Stimulated activated naive B cell treated with anti-CD40 and anti-IgM and Interleukin-4, amounts not matched to agents 10 μg/mL and 1 μg/mL and 100 μg/mL, for 72 hours (primary cell): ENCODE measurements at regions not wholly inside any gene's neighbourhood (a gene's known extent, or its start where the extent isn't known, plus 50 kb on each side); places are given as distances from the start of the nearest gene placed in this dataset.

ENCODE experiments used
- ATAC-seq, 2 donors: fragments of 150-1000 bp; cut with Tn5 transposase; replicated peaks; 2 replicates each; pipeline ENCODE4 v1.10.0; 2021; ENCODE audit warnings: moderate library complexity in 1 of 2
- DNase-seq: peaks from one replicate; pipeline ENCODE4 v3.0.0; 2021
- H3K27ac Mint-ChIP-seq: one replicate; pipeline ENCODE4 v1.8.0; 2022; ENCODE audit warnings: mild to moderate bottlenecking, mixed read lengths
- H3K27me3 Mint-ChIP-seq, 2 donors: one replicate each; pipeline ENCODE4 v1.8.0; 2022; ENCODE audit warnings: mixed read lengths in 2 of 2
- H3K36me3 Mint-ChIP-seq, 2 donors: one replicate each; pipeline ENCODE4 v1.8.0; 2022; ENCODE audit warnings: mixed read lengths in 2 of 2, mild to moderate bottlenecking in 1 of 2
- H3K4me1 Mint-ChIP-seq, 2 donors: one replicate each; pipeline ENCODE4 v1.8.0; 2022; ENCODE audit warnings: mixed read lengths in 2 of 2, mild to moderate bottlenecking in 1 of 2
- H3K4me3 Mint-ChIP-seq, 2 donors: one replicate each; pipeline ENCODE4 v1.8.0; 2022; ENCODE audit warnings: mild to moderate bottlenecking in 2 of 2, mixed read lengths in 2 of 2, moderate library complexity in 1 of 2
- H3K9me3 Mint-ChIP-seq, 2 donors: one replicate each; pipeline ENCODE4 v1.8.0; 2022; ENCODE audit warnings: mixed read lengths in 2 of 2, mild to moderate bottlenecking in 1 of 2

GRCh38 chr14:66404051-66404545 is 82.1 kb upstream of the CCDC196 start:
- ATAC-seq: no peak
- no peaks in the 10 kb centered on the region for H3K36me3 Mint-ChIP-seq
- no peaks in the 10 kb centered on the region for H3K9me3 Mint-ChIP-seq
- no peak overlapping the region for H3K27ac Mint-ChIP-seq
- H3K4me3 Mint-ChIP-seq: no peak overlapping the region
- H3K4me1 Mint-ChIP-seq: no peaks in the 10 kb centered on the region
- DNase-seq: no peak
- H3K27me3 Mint-ChIP-seq: no peaks in the 10 kb centered on the region

DNA sequence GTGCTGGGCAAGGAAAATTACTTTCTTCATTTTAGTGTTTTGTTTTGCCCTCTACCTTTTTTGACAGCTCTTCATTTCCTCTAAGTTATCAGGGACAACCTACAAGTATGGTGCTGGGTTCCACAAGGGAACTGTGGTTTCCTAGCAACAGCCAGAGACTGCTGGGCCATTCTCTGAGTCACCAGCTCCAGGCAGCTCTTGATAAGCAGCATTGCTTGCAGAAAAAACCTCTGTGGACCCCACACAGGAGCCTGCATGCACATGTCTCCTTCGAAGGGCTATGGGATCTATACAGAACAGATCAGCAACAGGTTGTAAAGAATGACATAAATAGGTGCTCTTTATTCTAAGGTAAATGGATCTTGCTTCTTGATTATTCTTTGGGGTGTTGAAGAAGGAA is 81.0 kb upstream of the CCDC196 start:
- no peak for DNase-seq
- no peak for ATAC-seq
- no peaks in the 10 kb centered on the region for H3K4me1 Mint-ChIP-seq
- H3K27ac Mint-ChIP-seq: no peak overlapping the region
- H3K36me3 Mint-ChIP-seq: no peaks in the 10 kb centered on the region
- H3K27me3 Mint-ChIP-seq: no peaks in the 10 kb centered on the region
- no peak overlapping the region for H3K4me3 Mint-ChIP-seq
- no peaks in the 10 kb centered on the region for H3K9me3 Mint-ChIP-seq

DNA sequence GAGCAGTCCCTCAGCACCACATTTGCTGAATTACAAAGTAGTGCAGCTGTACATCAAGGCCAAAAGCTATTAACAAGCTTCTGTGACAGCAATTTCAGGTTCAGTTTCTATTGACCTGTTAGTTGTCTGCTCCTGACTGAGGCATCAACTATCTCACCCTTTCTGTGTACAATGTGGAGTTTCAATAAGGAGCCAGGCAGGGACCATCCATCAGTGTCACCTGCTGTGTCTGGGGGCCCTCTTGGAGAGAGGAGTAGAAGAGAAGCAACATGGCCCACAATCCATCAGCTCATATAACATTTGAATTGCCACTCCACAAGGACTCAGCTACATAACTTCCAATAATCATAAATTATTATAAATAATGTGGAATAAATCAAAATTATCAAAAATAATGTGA is 72.3 kb upstream of the CCDC196 start:
- Mint-ChIP-seq H3K4me1 (peaks cover 0 to 2% of the 10 kb centered on the region in 2 donors), H3K27me3 (peaks cover 5 to 9% of the 10 kb centered on the region in 2 donors), H3K27ac (no peak overlapping the region), H3K4me3 (no peak overlapping the region), H3K9me3 (peaks cover 0 to 2% of the 10 kb centered on the region in 2 donors), H3K36me3 (peaks cover 0 to 1% of the 10 kb centered on the region in 2 donors)
- ATAC-seq: no peak
- DNase-seq: no peak

DNA sequence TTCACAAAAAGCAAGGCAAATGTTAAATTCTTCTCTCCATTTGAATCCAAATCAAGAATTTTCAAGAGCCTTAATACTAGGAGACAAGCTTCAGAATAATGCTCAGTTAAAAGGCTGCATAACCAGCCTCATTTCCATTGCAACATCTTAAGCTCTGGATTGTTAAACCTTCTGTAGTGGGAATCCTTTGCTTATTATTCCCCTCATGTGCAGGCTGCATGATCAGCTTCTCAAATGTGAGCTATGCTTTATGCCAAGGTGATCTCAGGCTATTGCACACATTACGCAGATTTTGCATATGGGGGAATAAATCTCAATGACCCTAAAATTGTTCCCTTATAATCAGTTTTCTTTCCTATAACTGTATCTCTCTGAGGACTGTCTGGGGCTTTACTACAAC is 71.7 kb upstream of the CCDC196 start:
- DNase-seq (no peak), ATAC-seq (no peak)
- no peak overlapping the region for H3K27ac Mint-ChIP-seq
- peaks cover 0 to 2% of the 10 kb centered on the region in 2 donors for H3K4me1 Mint-ChIP-seq
- H3K4me3 Mint-ChIP-seq: no peak overlapping the region
- peaks cover 0 to 1% of the 10 kb centered on the region in 2 donors for H3K36me3 Mint-ChIP-seq
- H3K9me3 Mint-ChIP-seq: peaks cover 0 to 2% of the 10 kb centered on the region in 2 donors
- peaks cover 5 to 9% of the 10 kb centered on the region in 2 donors for H3K27me3 Mint-ChIP-seq

GRCh38 chr14:66420251-66421006 is 65.7 kb upstream of the CCDC196 start:
- Mint-ChIP-seq H3K27me3 (no peaks in the 10 kb centered on the region), H3K27ac (no peak overlapping the region), H3K4me1 (no peaks in the 10 kb centered on the region), H3K36me3 (peaks cover 0 to 1% of the 10 kb centered on the region in 2 donors), H3K4me3 (no peak overlapping the region), H3K9me3 (peaks cover 0 to 2% of the 10 kb centered on the region in 2 donors)
- ATAC-seq (no peak), DNase-seq (no peak)

DNA sequence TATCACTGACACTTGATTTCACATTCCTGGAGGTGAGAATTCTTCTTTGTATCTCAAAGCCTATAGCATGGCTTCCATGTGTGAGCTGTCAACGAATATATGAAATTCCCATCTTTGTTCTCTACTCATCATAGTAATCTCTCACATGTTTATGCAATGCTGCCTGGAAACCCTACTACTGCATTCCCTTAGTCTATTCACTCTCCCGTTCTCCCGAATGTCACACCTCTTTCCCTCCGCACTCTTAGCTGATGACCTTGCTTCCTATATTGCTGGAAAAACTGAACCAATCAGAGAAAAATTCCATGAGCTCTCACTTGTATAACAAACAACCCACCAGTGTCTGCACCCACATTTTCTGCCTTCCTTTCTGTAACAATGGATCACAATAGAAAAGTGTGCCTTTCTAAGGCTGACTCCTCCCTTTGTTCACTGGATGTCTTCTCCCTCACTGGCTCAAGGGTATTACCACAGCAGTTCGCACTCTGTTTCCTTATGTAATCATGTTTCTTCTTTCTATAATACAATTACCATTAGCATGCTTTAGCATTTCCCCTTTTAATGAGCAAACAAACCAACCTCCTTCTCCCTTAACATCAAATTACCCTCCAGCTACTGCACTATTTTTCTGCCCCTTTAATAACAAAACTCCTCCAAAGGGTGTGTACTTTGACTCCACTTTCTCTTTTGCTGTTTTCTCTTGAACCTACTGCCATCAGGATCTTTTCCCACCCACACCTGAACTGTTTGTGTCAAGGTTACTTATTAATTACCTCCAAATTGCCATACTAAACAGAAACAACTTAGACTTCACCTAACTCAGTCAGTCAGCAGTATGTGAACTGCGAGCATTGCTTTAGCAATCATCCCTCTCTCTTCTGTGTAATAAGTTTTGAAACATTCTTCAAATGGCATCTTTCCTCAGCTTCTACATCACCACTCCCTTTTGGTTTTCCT is 63.9 kb upstream of the CCDC196 start:
- Mint-ChIP-seq H3K36me3 (peaks cover 0 to 1% of the 10 kb centered on the region in 2 donors), H3K27ac (no peak overlapping the region), H3K4me1 (no peaks in the 10 kb centered on the region)

DNA sequence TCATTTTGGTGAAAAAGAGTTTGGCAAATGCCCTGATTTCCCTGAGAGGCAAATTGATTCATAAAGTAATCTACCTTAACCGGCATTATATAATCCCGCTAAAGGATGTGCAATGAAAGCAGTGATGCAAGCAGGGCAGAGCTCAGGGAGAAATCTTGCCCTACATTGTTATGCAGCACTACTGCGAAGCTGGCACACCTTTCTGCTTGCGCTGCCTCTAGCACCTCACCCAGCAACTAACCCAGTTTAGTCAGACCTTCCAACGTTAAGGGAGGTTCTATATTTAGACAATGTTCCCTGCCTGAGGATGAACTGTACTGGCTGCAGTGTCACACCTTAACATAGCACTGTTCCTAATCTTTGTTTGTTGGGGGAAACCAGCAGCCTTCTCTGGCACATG is 60.8 kb upstream of the CCDC196 start:
- H3K36me3 Mint-ChIP-seq: no peaks in the 10 kb centered on the region
- no peaks in the 10 kb centered on the region for H3K9me3 Mint-ChIP-seq
- no peak for ATAC-seq

More for the DNA sequence above, 63.9 kb upstream of the CCDC196 start:
- ATAC-seq: no peak
- Mint-ChIP-seq H3K9me3 (no peaks in the 10 kb centered on the region), H3K4me3 (no peak overlapping the region), H3K27me3 (no peaks in the 10 kb centered on the region)
- no peak for DNase-seq

GRCh38 chr14:66426451-66426850 is 59.7 kb upstream of the CCDC196 start:
- Mint-ChIP-seq H3K27ac (no peak overlapping the region), H3K36me3 (no peaks in the 10 kb centered on the region), H3K4me1 (no peaks in the 10 kb centered on the region), H3K4me3 (no peak overlapping the region), H3K27me3 (peaks cover 0 to 3% of the 10 kb centered on the region in 2 donors), H3K9me3 (no peaks in the 10 kb centered on the region)
- no peak for DNase-seq
- no peak for ATAC-seq

More for the DNA sequence above, 60.8 kb upstream of the CCDC196 start:
- no peak for DNase-seq
- Mint-ChIP-seq H3K27me3 (peaks cover 0 to 3% of the 10 kb centered on the region in 2 donors), H3K4me3 (no peak overlapping the region), H3K4me1 (no peaks in the 10 kb centered on the region), H3K27ac (no peak overlapping the region)

DNA sequence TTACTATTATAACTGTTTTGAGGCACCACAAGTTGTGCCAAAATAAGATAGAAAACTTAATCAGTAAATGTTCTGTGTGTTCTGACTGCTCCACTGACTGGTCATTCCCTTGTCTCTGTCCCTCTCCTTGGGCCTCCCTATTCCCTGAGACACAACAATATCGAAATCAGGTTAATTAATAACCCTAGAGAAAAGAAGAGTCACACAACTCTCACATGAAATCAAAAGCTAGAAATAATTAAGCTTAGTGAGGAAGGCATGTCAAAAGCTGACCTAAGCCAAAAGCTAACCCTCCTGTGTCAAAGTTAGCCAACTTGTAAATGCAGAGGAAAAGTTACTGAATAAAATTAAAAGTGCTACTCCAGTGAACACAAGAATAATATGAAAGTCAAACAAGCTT is 53.8 kb upstream of the CCDC196 start:
- Mint-ChIP-seq H3K27me3 (peaks cover 3 to 5% of the 10 kb centered on the region in 2 donors), H3K36me3 (no peaks in the 10 kb centered on the region), H3K9me3 (peaks cover 7 to 11% of the 10 kb centered on the region in 2 donors), H3K4me1 (no peaks in the 10 kb centered on the region), H3K4me3 (no peak overlapping the region), H3K27ac (no peak overlapping the region)
- DNase-seq (no peak), ATAC-seq (no peak)

DNA sequence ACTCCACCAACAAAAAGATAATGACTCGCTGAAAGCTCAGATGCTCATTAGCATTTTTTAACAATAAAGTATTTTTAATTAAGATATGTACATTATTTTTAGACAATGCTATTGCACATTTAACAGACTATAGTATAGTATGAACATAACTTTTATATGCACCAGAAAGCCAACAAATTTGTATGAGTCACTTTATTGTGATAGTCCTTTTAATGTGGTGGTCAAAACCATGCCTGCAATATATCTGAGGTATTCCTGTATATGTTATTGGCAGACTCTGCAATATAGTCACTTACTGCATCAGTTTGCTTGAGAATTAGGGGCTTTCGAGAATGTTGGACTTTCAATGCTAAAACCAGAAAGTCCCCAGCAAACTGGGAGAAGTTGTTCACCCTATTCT is 51.7 kb upstream of the CCDC196 start:
- H3K27me3 Mint-ChIP-seq: peaks cover 0 to 5% of the 10 kb centered on the region in 2 donors
- ATAC-seq (no peak), DNase-seq (no peak)
- H3K9me3 Mint-ChIP-seq: peaks cover 10 to 16% of the 10 kb centered on the region in 2 donors
- H3K36me3 Mint-ChIP-seq: peaks cover 0 to 3% of the 10 kb centered on the region in 2 donors
- H3K4me1 Mint-ChIP-seq: no peaks in the 10 kb centered on the region
- H3K4me3 Mint-ChIP-seq: no peak overlapping the region
- no peak overlapping the region for H3K27ac Mint-ChIP-seq

DNA sequence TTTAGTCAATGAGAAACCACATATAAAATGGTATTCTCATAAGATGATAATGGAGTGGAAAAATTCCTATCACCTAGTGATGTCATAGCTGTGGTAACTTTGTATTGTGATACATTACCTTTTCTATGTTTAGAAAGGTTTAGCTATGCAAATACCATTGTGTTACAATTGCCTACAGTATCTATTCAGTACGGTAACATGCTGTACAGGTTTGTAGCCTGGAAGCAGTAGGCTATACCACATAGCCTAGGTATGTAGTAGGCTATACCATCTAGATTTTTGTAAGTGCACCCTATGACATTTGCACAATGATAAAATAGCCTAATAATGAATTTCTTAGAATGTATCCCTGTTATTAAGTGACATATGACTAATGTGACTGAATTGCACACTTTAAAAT is 50.5 kb upstream of the CCDC196 start:
- DNase-seq (no peak), ATAC-seq (no peak)
- Mint-ChIP-seq H3K36me3 (peaks cover 1 to 3% of the 10 kb centered on the region in 2 donors), H3K9me3 (peaks cover 20 to 26% of the 10 kb centered on the region in 2 donors), H3K4me3 (no peak overlapping the region), H3K27ac (no peak overlapping the region), H3K27me3 (peaks cover 0 to 5% of the 10 kb centered on the region in 2 donors), H3K4me1 (no peaks in the 10 kb centered on the region)
